NCI-H1417 (cell line): ENCODE measurements at regions not wholly inside any gene's neighbourhood (a gene's known extent, or its start where the extent isn't known, plus 50 kb on each side); places are given as distances from the start of the nearest gene placed in this dataset.
A peak's percentile ranks its signal among the peaks of the same experiment; 100 is the strongest.
"Not testable (repeated sequence)": the region's sequence is repeated elsewhere in the genome, so short reads cannot be mapped to it uniquely, and the experiment has no call there.

Experiments used
- DNase-seq, 3 experiments: peaks; one replicate each; lab custom pipeline; 2025; lab: John Stamatoyannopoulos, UW

DNA sequence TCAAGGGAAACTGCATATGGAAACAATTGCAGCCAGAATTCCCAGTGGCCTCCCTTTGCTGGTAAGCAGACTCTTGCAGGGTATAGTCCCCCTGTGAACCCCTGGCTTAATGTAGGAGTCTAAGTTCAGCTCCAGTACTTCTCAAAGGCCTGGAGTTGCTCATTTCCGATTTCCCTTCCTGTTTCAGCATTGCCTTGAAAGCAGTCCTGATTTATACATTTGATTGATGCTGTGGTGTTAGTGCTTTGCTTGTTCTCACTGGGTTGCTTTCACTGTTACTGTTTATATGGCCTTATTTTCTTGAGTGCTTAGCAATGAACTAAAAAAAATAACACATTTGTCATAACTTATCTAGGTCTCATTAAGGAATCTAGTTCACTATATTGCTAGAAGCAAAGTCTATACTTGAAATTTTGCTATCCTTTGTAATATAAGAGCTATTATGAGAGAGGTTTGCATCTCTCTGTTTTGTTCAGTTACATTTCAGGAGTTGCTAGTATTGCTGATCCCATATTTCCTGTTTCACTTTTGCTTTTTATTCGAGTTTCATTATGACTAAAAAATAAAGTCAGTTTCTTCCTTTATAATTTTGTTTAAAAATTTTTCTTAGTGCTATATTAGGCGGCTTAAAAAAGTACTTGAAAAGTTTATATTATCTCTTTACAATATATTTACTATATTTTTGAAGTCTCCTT lies 122.4 kb upstream of the NMUR2 start:
- DNase-seq, result no peak

DNA sequence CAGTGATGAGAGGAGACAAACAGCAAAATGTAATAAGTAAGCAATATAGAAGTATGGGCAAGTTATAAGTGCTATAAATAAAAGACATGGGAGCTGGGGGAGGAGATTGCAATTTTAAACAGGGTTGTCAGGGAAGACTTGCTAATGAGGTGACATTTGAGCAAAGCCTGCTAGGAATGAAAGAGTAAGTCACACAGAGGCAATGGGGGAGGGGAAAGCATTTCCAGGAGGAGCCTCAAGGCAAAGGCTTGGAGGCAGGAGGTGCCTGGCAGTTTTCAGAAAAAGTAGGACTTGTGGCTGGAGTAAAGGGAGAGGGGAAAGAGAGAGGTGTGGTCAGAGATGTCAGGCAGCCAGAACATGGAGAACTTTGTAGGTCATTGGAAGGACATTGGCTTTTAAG lies 124.4 kb upstream of the NMUR2 start:
- DNase-seq, result no peak

DNA sequence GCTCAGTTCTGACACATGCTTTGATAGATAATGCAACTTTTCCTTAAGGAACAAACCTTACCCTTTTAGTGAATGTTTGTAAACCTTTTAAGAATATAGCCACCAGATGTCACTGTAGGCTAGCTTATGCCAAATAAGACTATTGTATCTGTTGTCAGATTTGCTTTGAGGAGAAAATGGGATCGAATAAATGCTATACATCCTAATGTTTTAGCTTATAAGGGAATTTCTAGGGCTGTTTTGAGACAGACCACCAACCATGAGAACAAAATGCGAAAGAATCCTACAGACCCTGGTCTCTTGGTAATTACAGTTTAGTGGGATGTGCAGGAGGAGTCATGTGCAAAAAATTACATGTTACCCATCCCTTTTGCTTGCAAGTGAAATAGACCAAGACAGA lies 127.6 kb upstream of the NMUR2 start:
- peak; percentile 16 to 83 (median 78) for DNase-seq

DNA sequence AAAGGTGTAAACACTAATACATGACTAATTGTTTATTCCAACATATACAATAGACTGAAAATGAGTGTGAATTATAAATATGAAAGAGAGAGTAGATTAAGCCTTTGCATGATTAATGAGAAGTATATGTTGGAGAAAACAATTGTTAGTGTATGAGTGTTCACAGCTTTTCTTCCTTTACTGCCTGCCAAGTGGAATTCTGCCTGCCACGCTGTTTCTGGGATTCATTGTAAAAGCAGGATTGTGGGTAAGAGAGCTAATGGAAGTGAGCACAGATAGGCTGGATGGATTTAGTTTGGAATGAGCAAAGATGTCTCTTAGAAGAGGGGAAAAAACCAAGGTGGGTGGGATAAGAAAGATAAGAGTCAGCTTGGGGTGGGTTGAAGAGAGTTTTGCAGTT lies 129.6 kb upstream of the NMUR2 start:
- DNase-seq, result no peak

DNA sequence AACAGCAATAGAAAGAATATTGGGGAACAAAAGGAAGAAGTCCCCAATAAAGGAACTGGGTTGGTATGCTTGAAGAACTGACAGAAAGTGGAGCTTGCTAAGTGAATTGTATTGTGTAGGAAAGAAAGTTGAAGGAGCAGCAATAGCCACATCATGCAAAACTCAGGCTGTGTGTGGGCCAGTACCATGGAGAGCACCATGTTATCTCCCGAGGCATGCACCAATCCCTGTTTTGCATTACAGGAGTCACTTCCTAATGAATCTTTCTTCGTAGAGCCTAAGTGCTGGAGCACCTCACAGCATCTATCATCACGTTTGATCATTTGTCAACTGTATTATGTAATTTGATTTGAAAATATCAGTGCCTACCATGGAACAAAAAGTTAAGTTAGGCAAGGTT lies 137.7 kb upstream of the NMUR2 start:
- no peak for DNase-seq

DNA sequence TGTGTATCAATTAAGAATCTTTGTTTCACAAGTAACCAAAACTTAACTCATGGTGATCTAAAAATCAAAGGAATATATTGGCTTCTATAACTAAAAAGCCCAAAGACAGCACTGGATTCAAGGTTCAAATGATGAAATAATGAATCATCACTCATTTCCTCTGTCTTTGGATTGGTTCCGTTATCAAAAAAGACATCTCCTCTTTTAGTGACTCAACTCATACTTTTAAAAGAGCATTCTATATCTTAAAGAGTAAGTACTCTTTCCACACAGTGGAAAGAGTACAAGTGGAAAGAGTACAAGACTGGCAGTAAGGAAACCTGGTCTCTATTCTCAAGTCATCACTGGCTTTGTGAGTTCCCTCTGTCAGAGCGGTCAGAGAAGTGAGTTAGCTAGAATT lies 141.4 kb upstream of the NMUR2 start:
- no peak for DNase-seq

DNA sequence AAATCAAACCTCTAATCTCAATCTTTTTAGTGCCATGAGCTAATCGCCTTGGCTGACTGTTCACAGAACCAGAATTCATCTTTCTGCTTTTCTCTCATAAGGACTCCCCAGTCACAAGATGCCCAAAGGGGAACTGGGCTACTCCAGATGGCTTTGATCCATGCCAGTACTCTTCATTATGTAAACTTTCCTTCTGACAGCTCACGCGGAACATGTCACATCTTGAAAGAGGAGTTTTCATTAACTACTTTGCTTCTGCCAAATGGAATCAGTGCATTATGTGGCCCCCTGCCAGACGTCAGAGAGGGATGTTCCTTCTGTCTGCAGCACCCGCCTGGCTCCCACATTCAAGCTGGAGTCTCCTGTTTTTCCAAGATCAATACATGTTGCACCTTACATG lies 142.1 kb upstream of the NMUR2 start:
- DNase-seq, result peak in 1 of 3 experiments; percentile 53

DNA sequence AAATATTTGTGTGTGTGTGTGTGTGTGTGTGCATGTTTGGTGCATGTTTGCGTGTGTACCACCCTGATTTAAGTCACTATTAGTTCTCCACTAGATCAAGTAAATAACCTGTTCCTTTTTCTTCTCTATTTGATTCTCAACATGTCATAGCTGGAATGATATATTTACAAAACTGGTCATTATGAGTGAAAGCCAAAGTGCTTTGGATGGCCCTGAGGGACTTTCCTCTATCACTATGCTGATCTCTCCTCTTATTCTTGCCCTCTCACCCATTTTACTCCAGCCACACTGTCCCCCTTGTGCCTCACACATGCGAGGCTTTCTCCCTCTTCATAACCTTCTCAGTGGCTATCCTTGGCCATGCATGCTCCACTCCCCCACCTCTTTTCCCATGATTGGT lies 144.6 kb upstream of the NMUR2 start:
- no peak for DNase-seq

DNA sequence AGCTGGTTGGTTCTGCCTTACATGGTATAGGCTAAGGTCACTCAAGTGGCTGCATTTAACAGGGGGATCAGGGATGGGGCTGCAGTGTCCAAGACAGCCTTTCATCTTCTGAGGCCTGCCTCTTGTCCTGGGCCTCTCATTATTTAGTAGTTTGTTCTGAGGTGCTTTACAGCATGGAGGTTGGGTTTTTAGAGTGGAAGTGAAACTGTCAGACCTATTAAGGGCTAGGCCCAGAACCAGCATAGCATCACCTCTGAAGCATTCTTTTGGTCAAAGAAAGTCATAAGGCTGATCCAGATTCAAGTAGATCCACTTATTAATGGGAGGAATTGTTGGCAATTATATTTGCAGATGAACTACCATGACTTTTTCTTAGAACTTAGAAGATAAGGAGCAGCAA lies 146.0 kb upstream of the NMUR2 start:
- no peak for DNase-seq

DNA sequence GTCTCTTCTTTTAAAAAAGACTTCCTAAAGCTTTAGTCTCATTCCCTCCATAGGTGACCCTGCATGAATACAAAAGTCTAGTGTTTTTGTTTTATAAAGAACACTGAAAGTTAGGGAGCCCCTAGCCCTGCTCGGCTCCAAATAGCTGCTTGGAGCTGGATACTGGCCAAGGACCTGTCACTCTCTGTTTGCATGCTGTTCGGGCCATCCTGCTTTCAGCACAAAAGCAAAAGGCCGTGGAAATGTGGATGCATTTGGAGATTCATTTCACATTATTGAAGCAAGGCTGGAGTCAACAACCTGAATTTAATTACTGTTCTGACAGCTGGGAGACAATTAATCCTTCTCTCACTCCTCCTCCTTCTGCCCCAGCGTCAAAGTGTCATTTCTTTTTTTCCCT lies 151.7 kb upstream of the NMUR2 start:
- DNase-seq, result peak; percentile 35 to 85 (median 43)

DNA sequence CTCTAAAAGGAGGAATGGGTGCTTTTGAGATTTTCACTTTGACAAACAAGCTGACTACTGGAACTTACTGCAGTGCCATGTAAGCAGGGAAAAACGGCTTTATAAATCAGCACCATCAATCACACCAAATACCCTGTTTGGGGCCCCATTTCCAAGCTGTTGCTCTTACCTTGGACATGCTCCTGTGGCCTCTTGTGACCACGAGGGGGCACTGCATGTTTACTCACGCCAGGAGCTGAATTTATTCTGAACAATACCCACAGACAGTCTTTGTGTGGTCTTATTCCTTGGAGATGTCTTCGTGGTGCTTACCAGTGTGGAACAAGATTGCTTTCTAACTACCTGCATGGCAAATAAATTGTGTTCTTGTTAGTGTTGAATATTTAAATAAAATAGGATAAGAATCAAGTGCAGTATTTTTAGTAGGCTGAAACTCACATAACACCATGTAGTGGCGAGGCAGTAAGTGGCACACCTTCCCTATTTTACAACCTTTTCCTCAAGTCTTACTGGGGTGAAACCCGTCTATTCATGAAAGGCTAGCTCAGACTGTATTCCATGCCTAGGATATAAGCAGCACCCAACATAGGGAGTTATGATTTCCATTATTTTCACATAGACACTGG lies 155.5 kb upstream of the NMUR2 start:
- peak; percentile 33 to 77 (median 64) for DNase-seq

DNA sequence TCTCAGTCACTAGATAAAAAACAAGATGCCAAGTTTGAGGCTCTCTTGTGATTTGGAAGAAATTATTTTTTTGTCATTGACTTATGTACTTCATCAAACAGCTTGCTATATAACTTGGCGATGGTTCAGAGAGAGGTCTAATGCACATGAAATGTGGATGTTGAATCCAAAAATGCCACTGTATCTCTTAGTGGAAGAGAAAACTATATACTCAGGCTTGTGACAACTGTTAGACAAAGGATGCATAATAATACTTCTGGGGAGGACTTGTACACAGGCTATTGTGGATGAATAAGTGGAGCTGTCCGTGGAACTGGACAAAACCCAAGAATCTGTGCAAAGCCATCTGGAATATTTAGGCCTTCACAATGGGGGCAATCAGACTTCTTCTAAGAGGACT lies 162.9 kb upstream of the NMUR2 start:
- no peak for DNase-seq

DNA sequence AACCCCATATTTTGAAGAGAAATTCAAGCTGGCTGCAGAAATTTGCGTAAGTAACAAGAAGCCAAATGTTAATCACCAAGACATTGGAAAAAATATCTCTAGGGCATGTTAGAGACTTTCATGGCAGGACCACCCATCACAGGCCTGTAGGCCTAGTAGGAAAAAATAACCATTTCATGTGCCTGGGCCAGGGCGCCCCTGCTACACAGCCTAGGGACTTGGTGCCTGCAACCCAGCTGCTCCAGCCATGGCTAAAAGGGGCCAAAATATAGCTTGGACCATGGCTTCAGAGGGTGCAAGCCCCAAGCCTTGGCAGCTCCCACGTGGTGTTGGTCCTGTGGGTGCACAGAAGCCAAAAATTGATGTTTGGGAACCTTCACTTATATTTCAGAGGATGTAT lies 167.7 kb upstream of the NMUR2 start:
- no peak for DNase-seq

DNA sequence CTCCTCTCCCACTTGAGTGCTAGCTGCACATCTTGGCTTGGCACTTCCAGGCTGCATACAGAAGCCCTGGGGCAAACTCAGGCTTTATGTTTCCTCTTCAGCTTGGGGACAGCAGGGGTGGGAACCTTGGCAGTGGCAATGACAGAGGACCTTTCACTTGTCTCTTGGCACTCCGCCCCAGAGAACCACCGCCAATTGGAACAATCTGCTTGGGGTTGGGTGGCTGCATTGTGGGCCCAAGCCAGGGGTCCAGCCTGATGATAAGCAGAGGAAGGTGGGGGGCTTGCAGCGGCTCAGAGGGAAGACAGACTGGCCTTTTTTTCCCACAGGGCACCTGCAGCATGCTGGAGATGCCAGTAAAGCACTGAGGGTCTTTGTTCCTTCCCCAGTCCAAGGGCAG lies 179.0 kb upstream of the NMUR2 start:
- no peak for DNase-seq

DNA sequence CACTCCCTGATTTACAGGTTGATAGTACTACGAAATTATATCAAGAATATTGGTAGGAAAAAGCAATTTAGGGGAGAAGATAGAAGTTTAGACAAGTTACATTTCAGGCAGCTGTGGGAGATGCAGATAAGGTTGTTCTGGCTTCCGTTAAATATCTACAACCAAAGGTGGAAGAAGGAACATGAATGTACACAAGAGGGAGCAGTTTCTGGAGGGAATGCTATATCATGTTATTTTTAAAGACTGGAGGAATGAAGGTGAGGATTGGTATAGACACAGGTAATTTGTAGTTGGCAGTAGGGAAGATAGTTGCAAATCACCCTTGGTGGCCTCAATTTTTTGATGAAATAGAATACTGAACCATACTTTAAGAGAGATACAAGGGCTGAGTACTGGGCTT lies 187.3 kb upstream of the NMUR2 start:
- no peak for DNase-seq

DNA sequence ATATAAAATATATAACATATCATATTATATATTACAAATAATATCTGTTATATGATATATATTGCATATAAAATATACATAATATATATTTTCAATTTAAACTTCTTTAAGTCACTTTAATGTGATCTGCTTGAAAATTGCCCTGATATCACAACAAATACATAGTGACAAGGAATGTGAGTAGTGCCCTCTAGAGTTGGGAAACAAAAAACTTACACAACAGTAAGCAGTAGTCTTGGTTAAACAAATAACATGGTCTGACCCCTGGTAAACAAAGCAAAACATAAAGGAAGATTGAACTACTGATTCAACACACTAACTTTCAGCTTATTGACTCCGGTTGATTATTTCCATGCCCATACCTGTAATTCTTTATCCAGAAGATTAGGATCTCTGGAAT lies 188.3 kb upstream of the NMUR2 start:
- DNase-seq, result no peak

DNA sequence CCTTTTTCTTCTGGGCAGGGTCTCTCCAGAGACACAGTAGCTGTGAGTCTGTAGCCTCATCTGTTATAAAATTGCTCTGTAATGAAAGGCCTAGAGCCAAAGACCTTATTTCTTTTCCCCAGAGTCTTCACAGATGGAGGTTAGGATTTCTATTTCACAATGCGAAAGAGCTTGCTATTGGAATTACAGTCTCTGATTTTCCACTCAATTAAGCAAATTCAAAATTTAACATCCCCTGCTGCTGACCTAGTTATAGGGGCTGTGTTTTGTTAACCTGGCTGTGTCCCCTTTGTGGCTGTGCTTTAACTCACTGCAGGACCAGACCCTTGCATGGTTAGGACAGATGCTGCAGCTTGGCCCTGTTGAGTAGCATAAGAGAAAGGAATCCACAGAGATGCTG lies 190.3 kb upstream of the NMUR2 start:
- peak in 2 of 3 experiments; percentile 1 to 52 for DNase-seq

DNA sequence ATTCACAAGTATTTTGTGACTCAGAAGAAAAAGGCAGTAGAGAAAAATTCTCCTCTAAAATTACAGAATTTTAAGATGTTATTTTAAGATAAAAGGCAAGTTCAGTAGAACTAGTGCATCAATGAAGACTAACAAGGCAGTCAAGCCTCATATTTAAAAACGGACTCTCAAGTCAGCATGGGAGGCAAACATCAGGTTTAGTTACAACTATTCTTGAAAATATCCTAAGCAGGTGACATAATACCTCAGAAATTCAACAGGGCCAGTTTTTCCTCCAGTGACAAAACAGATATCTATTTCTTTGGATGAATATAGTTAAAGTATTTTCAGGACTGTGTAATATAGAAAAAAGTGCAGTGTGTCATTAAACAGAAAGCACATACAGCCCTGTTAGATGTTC lies 194.0 kb upstream of the NMUR2 start:
- no peak for DNase-seq

DNA sequence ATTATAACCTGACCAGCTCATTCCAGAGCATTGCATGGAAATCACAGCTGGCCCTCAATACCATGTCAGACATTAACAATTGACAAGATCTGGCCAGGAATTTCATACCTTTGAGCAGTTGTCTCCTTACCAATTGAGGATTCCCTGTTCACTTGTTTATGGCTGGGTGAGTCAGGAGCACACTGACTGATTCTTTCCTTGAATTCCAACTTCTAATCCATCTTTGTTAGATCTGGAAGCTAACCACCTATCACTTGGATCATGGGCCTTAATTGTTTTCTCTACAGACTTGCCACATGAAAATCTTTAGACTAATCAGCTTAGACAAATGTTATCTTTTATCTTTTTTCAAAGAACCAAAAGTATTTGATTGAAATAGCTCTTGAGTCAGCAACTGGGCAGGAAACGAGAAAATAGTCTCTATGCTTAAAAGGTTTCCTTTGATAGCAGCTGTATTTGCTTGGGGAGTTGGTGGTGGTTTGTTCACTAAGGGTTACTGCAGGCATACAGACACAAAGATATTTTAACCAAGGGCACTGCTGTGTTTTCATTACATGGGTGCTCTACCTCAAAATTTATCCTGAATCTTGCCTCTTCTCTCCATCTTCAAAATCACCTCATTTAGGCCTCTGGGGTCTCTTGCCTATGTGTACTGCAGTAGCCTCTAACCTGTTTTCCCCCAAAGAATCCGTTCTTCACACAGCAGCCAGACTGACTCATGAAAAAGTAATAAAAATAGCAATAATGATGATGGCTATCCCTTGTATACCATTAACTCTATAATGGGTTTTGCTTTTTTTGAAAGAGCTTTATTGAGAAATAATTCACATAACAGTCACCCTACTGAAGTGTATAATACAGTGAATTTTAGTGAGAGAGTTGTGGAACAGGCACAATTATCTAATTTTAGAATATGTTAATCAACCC lies 197.0 kb upstream of the NMUR2 start:
- peak in 1 of 3 experiments; percentile 6 for DNase-seq

DNA sequence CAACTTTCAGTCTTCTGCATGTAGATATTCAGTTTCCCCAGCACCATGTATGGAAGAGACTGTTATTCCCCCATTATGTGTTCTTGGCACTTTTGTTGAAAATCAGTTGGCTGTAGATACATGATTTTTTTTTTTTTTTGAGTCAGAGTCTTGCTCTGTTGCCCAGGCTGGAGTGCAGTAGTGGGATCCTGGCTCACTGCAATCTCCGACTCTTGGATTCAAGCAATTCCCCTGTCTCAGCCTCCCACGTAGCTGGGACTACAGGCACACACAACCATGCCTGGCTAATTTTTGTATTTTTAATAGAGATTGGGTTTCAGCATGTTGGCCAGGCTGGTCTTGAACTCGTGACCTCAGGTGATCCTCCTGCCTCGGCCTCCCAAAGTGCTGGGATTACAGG lies 201.0 kb upstream of the NMUR2 start:
- DNase-seq, result not testable (repeated sequence)

DNA sequence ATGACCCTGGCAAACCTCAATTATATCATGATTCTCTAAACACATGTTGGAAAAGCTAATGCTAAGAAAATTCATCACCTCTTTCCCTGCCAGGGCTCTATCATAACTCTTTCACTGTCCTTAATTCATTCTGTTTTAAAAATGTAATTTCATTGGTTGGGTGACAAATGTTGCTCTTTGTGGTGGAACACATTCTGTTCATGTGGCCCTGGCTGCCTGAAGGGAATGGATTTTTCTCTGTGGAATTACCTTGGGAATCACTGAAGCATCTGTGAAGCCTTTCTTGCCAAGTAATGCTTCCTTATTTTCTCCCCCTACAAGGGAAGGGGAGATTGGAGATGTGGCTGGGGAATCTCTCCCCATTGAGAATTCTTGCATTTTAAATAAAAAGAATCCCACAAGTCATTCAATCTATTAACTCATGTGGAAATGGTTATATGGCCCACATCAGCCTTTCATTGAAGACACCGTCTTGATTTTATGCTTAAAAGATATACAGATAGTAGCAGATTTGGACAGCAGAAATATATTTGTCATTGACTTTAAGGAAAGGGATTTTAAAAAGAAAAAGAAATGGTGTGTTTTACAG lies 201.8 kb upstream of the NMUR2 start:
- DNase-seq, result no peak

DNA sequence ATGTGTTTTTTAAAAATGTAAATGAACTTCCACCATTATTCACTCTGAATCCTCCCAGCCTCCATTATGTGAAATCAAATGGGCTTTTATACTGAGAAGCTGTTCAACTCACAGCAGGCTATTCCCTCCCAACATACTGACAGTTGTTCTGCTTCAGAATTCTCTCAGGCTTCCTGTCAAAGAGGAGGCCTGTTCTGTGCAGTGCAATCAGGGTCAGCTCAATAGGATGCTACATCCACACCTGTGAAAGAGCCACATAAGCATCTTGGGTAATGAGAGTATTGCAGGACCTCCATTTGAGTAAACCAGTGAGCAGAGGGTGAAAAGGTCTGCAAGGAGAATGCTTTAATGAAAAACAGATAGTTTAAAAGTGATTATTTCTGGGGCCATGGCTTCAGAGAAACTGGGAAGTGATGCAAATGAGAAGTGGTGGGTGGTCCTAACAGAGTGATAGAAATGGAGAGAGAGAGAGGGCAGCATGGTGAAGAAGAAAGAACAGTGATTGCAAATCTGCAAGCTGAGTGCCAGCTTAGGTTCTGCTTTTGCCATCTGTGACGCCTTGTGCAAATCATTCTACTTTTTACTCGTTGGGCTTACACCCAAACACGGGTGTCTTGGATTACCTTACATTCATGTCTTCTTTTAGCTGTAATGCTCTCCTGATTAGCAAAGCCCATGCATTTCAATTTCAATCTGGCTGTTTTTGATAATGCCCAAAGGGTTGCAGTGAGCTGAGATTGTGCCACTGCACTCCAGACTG lies 202.5 kb upstream of the NMUR2 start:
- no peak for DNase-seq
